PC-9 (cell line): ENCODE measurements at regions not wholly inside any gene's neighbourhood (a gene's known extent, or its start where the extent isn't known, plus 50 kb on each side); places are given as distances from the start of the nearest gene placed in this dataset.

Experiments used
- CTCF ChIP-seq: fragments of 200-600 bp; sonication (generic); conservative IDR thresholded peaks from 2 replicates; pipeline ENCODE4 v1.6.1; 2017; ENCODE audit warnings: mixed run types, antibody characterized with exemption, mild to moderate bottlenecking, moderate library complexity
- EZH2 ChIP-seq: fragments of 200-600 bp; sonication (generic); IDR thresholded peaks from 2 replicates; pipeline ENCODE4 v1.8.0; 2017; ENCODE audit warnings: antibody characterized with exemption, low read depth

GRCh38 chr20:18904192-18904591, 90.6 kb downstream of the SCP2D1 start:
- no peak for TF ChIP-seq CTCF
- no peak for TF ChIP-seq EZH2
